ENCODE measurements at regions not wholly inside any gene's neighbourhood (a gene's known extent, or its start where the extent isn't known, plus 50 kb on each side); places are given as distances from the start of the nearest gene placed in this dataset.

GRCh38 chr16:85443531-85443930 lies 169.6 kb upstream of the GSE1 start:
- no peak overlapping the region for H3K9ac ChIP-seq (ENCODE audit: low read length)
- H2BK5ac ChIP-seq (ENCODE audit: low read depth, low read length, poor library complexity) = no peak overlapping the region
- peaks cover 0 to 3% of the 10 kb centered on the region in 2 experiments for H3K4me1 ChIP-seq (ENCODE audit: control insufficient read depth in 1 of 2, insufficient read depth in 2 of 2, low read length in 2 of 2)
- no peak overlapping the region for H3K4me2 ChIP-seq (ENCODE audit: low read length)
- no peaks in the 10 kb centered on the region for H3K9me3 ChIP-seq (ENCODE audit: insufficient read depth, low read depth, low read length)
- H3K79me2 ChIP-seq (ENCODE audit: control insufficient read depth, insufficient read depth, low read length, poor library complexity) = no peaks in the 10 kb centered on the region
- no peak overlapping the region for H3K23ac ChIP-seq (ENCODE audit: low read length)
- no peak overlapping the region for H4K91ac ChIP-seq (ENCODE audit: low read depth, low read length)
- no peak overlapping the region for H4K8ac ChIP-seq (ENCODE audit: low read depth, low read length)
- H3K27me3 ChIP-seq (ENCODE audit: insufficient read depth, low read length) = no peaks in the 10 kb centered on the region
- no peak overlapping the region for H2AK5ac ChIP-seq (ENCODE audit: low read length)
- no peak overlapping the region for H4K12ac ChIP-seq (ENCODE audit: low read depth, low read length)
- H3K36me3 ChIP-seq (ENCODE audit: control insufficient read depth in 1 of 2, insufficient read depth in 2 of 2, low read length in 2 of 2) = no peaks in the 10 kb centered on the region
- no peak overlapping the region for H3K18ac ChIP-seq (ENCODE audit: low read length)
- H2AFZ ChIP-seq (ENCODE audit: insufficient read depth, low read length, poor library complexity) = no peak overlapping the region
- H3K4me3 ChIP-seq (ENCODE audit: low read depth, low read length) = no peak overlapping the region
- H3K4ac ChIP-seq (ENCODE audit: low read depth, low read length) = no peak overlapping the region
- no peaks in the 10 kb centered on the region for H3K79me1 ChIP-seq (ENCODE audit: low read length)
- DNase-seq = no peak
- no peak overlapping the region for H2BK12ac ChIP-seq (ENCODE audit: low read length)
- H3K14ac ChIP-seq (ENCODE audit: low read length) = no peak overlapping the region
- H2BK120ac ChIP-seq (ENCODE audit: insufficient read depth, low read length, poor library complexity) = no peak overlapping the region
- H3K27ac ChIP-seq (ENCODE audit: low read depth, low read length) = no peak overlapping the region
- no CpG with 5 or more reads among the region's 15 CpGs for WGBS (ENCODE audit: extremely low coverage, insufficient coverage, insufficient read length)

GRCh38 chr16:85445064-85445778 lies 167.9 kb upstream of the GSE1 start:
- Histone ChIP-seq H3K9ac (ENCODE audit: low read length) (no peak overlapping the region), H3K27ac (ENCODE audit: low read depth, low read length) (no peak overlapping the region), H2BK120ac (ENCODE audit: insufficient read depth, low read length, poor library complexity) (no peak overlapping the region), H3K4ac (ENCODE audit: low read depth, low read length) (no peak overlapping the region), H4K12ac (ENCODE audit: low read depth, low read length) (no peak overlapping the region), H3K23ac (ENCODE audit: low read length) (no peak overlapping the region), H2BK12ac (ENCODE audit: low read length) (no peak overlapping the region), H3K79me1 (ENCODE audit: low read length) (no peaks in the 10 kb centered on the region), H2BK5ac (ENCODE audit: low read depth, low read length, poor library complexity) (no peak overlapping the region), H3K36me3 (ENCODE audit: control insufficient read depth in 1 of 2, insufficient read depth in 2 of 2, low read length in 2 of 2) (no peaks in the 10 kb centered on the region), H3K9me3 (ENCODE audit: insufficient read depth, low read depth, low read length) (no peaks in the 10 kb centered on the region), H3K18ac (ENCODE audit: low read length) (no peak overlapping the region), H3K4me3 (ENCODE audit: low read depth, low read length) (no peak overlapping the region), H3K79me2 (ENCODE audit: control insufficient read depth, insufficient read depth, low read length, poor library complexity) (no peaks in the 10 kb centered on the region), H3K14ac (ENCODE audit: low read length) (no peak overlapping the region), H4K8ac (ENCODE audit: low read depth, low read length) (no peak overlapping the region), H3K4me2 (ENCODE audit: low read length) (no peak overlapping the region), H4K91ac (ENCODE audit: low read depth, low read length) (no peak overlapping the region), H2AFZ (ENCODE audit: insufficient read depth, low read length, poor library complexity) (no peak overlapping the region), H2AK5ac (ENCODE audit: low read length) (no peak overlapping the region), H3K4me1 (ENCODE audit: control insufficient read depth in 1 of 2, insufficient read depth in 2 of 2, low read length in 2 of 2) (no peaks in the 10 kb centered on the region), H3K27me3 (ENCODE audit: insufficient read depth, low read length) (no peaks in the 10 kb centered on the region)
- no peak for DNase-seq
- no CpG with 5 or more reads among the region's 27 CpGs for WGBS (ENCODE audit: extremely low coverage, insufficient coverage, insufficient read length)

- H3K4ac ChIP-seq (ENCODE audit: low read depth, low read length) = no peak overlapping the region
- H3K79me1 ChIP-seq (ENCODE audit: low read length) = no peaks in the 10 kb centered on the region
- no peak overlapping the region for H4K8ac ChIP-seq (ENCODE audit: low read depth, low read length)
- no CpG with 5 or more reads among the region's 14 CpGs for WGBS (ENCODE audit: extremely low coverage, insufficient coverage, insufficient read length)
- H3K23ac ChIP-seq (ENCODE audit: low read length) = no peak overlapping the region
- no peak overlapping the region for H2BK5ac ChIP-seq (ENCODE audit: low read depth, low read length, poor library complexity)
- H3K4me3 ChIP-seq (ENCODE audit: low read depth, low read length) = no peak overlapping the region
- H3K14ac ChIP-seq (ENCODE audit: low read length) = no peak overlapping the region
- no peak overlapping the region for H2AK5ac ChIP-seq (ENCODE audit: low read length)
- peak in 1 of 2 donors; percentile 6 for DNase-seq
- H2AFZ ChIP-seq (ENCODE audit: insufficient read depth, low read length, poor library complexity) = no peak overlapping the region
- no peak overlapping the region for H3K9ac ChIP-seq (ENCODE audit: low read length)
- no peak overlapping the region for H3K18ac ChIP-seq (ENCODE audit: low read length)
- H2BK12ac ChIP-seq (ENCODE audit: low read length) = no peak overlapping the region
- H3K79me2 ChIP-seq (ENCODE audit: control insufficient read depth, insufficient read depth, low read length, poor library complexity) = no peaks in the 10 kb centered on the region
- H3K4me1 ChIP-seq (ENCODE audit: control insufficient read depth in 1 of 2, insufficient read depth in 2 of 2, low read length in 2 of 2) = no peaks in the 10 kb centered on the region
- no peak overlapping the region for H4K91ac ChIP-seq (ENCODE audit: low read depth, low read length)
- H3K27ac ChIP-seq (ENCODE audit: low read depth, low read length) = no peak overlapping the region
- no peaks in the 10 kb centered on the region for H3K36me3 ChIP-seq (ENCODE audit: control insufficient read depth in 1 of 2, insufficient read depth in 2 of 2, low read length in 2 of 2)
- no peak overlapping the region for H3K4me2 ChIP-seq (ENCODE audit: low read length)
- H3K9me3 ChIP-seq (ENCODE audit: insufficient read depth, low read depth, low read length) = no peaks in the 10 kb centered on the region
- H2BK120ac ChIP-seq (ENCODE audit: insufficient read depth, low read length, poor library complexity) = no peak overlapping the region
- H4K12ac ChIP-seq (ENCODE audit: low read depth, low read length) = no peak overlapping the region
- H3K27me3 ChIP-seq (ENCODE audit: insufficient read depth, low read length) = no peaks in the 10 kb centered on the region
These were observed 167.3 kb upstream of the GSE1 start for GRCh38 chr16:85445779-85446222.

GRCh38 chr16:85446951-85447692 lies 166.0 kb upstream of the GSE1 start:
- no peaks in the 10 kb centered on the region for H3K9me3 ChIP-seq (ENCODE audit: insufficient read depth, low read depth, low read length)
- no peak overlapping the region for H2AK5ac ChIP-seq (ENCODE audit: low read length)
- no peak overlapping the region for H3K4me2 ChIP-seq (ENCODE audit: low read length)
- H2BK5ac ChIP-seq (ENCODE audit: low read depth, low read length, poor library complexity) = no peak overlapping the region
- no peak overlapping the region for H2AFZ ChIP-seq (ENCODE audit: insufficient read depth, low read length, poor library complexity)
- no peak overlapping the region for H3K14ac ChIP-seq (ENCODE audit: low read length)
- no peaks in the 10 kb centered on the region for H3K36me3 ChIP-seq (ENCODE audit: control insufficient read depth in 1 of 2, insufficient read depth in 2 of 2, low read length in 2 of 2)
- no peak overlapping the region for H3K18ac ChIP-seq (ENCODE audit: low read length)
- no peak overlapping the region for H3K23ac ChIP-seq (ENCODE audit: low read length)
- H4K91ac ChIP-seq (ENCODE audit: low read depth, low read length) = no peak overlapping the region
- H4K12ac ChIP-seq (ENCODE audit: low read depth, low read length) = no peak overlapping the region
- peak in 1 of 2 donors; percentile 47 for DNase-seq
- no peak overlapping the region for H3K9ac ChIP-seq (ENCODE audit: low read length)
- no peaks in the 10 kb centered on the region for H3K79me1 ChIP-seq (ENCODE audit: low read length)
- no peaks in the 10 kb centered on the region for H3K27me3 ChIP-seq (ENCODE audit: insufficient read depth, low read length)
- WGBS (ENCODE audit: extremely low coverage, insufficient coverage, insufficient read length) = no CpG with 5 or more reads among the region's 19 CpGs
- no peaks in the 10 kb centered on the region for H3K4me1 ChIP-seq (ENCODE audit: control insufficient read depth in 1 of 2, insufficient read depth in 2 of 2, low read length in 2 of 2)
- no peak overlapping the region for H2BK12ac ChIP-seq (ENCODE audit: low read length)
- no peaks in the 10 kb centered on the region for H3K79me2 ChIP-seq (ENCODE audit: control insufficient read depth, insufficient read depth, low read length, poor library complexity)
- no peak overlapping the region for H3K4ac ChIP-seq (ENCODE audit: low read depth, low read length)
- no peak overlapping the region for H4K8ac ChIP-seq (ENCODE audit: low read depth, low read length)
- H3K4me3 ChIP-seq (ENCODE audit: low read depth, low read length) = no peak overlapping the region
- H3K27ac ChIP-seq (ENCODE audit: low read depth, low read length) = no peak overlapping the region
- H2BK120ac ChIP-seq (ENCODE audit: insufficient read depth, low read length, poor library complexity) = no peak overlapping the region

All from trophoblast cell (in vitro differentiated cells and primary cell).